ENCODE measurements at regions not wholly inside any gene's neighbourhood (a gene's known extent, or its start where the extent isn't known, plus 50 kb on each side); places are given as distances from the start of the nearest gene placed in this dataset.

- TF ChIP-seq YY1 (IDR thresholded peaks at IDR 0.05; ENCODE audit: low read depth) (no peak), EP300 (IDR thresholded peaks at IDR 0.05; ENCODE audit: borderline replicate concordance) (no peak), CREB1 (IDR thresholded peaks at IDR 0.05; ENCODE audit: low read depth) (no peak), USF1 (IDR thresholded peaks at IDR 0.05) (no peak), TEAD4 (IDR thresholded peaks at IDR 0.05) (no peak), TCF12 (IDR thresholded peaks at IDR 0.05; ENCODE audit: low read depth) (no peak), RAD21 (IDR thresholded peaks at IDR 0.05; ENCODE audit: low read depth) (no peak), REST (IDR thresholded peaks at IDR 0.05; ENCODE audit: low read depth) (no peak), CEBPB (IDR thresholded peaks at IDR 0.05) (no peak), ZBTB7A (IDR thresholded peaks at IDR 0.05; ENCODE audit: low read depth) (no peak), TAF1 (IDR thresholded peaks at IDR 0.05; ENCODE audit: low read depth) (no peak), EGR1 (IDR thresholded peaks at IDR 0.05) (no peak), NFIC (IDR thresholded peaks at IDR 0.05) (no peak), FOXM1 (IDR thresholded peaks at IDR 0.05; ENCODE audit: borderline replicate concordance, low read depth) (no peak), MAX (IDR thresholded peaks at IDR 0.05) (no peak)
Measured at GRCh38 chr7:156002362-156003066, 190.3 kb upstream of the SHH start.

GRCh38 chr7:156001496-156002260 lies 189.4 kb upstream of the SHH start:
- TF ChIP-seq NFIC (IDR thresholded peaks at IDR 0.05): no peak

GRCh38 chr7:156000601-156001396 lies 188.5 kb upstream of the SHH start:
- TF ChIP-seq ZBTB7A (IDR thresholded peaks at IDR 0.05; ENCODE audit: low read depth): no peak
- TF ChIP-seq TAF1 (IDR thresholded peaks at IDR 0.05; ENCODE audit: low read depth): no peak
- TF ChIP-seq MAX (IDR thresholded peaks at IDR 0.05): no peak
- no peak for TF ChIP-seq RAD21 (IDR thresholded peaks at IDR 0.05; ENCODE audit: low read depth)
- TF ChIP-seq FOXM1 (IDR thresholded peaks at IDR 0.05; ENCODE audit: borderline replicate concordance, low read depth): no peak
- no peak for TF ChIP-seq REST (IDR thresholded peaks at IDR 0.05; ENCODE audit: low read depth)
- TF ChIP-seq USF1 (IDR thresholded peaks at IDR 0.05): no peak
- TF ChIP-seq TEAD4 (IDR thresholded peaks at IDR 0.05): no peak
- no peak for TF ChIP-seq TCF12 (IDR thresholded peaks at IDR 0.05; ENCODE audit: low read depth)
- no peak for TF ChIP-seq NFIC (IDR thresholded peaks at IDR 0.05)
- no peak for TF ChIP-seq EP300 (IDR thresholded peaks at IDR 0.05; ENCODE audit: borderline replicate concordance)
- TF ChIP-seq CREB1 (IDR thresholded peaks at IDR 0.05; ENCODE audit: low read depth): no peak
- no peak for TF ChIP-seq EGR1 (IDR thresholded peaks at IDR 0.05)
- TF ChIP-seq CEBPB (IDR thresholded peaks at IDR 0.05): no peak
- no peak for TF ChIP-seq YY1 (IDR thresholded peaks at IDR 0.05; ENCODE audit: low read depth)

- no peak for TF ChIP-seq TCF12 (IDR thresholded peaks at IDR 0.05; ENCODE audit: low read depth)
- no peak for TF ChIP-seq NFIC (IDR thresholded peaks at IDR 0.05)
- TF ChIP-seq YY1 (IDR thresholded peaks at IDR 0.05; ENCODE audit: low read depth): no peak
- TF ChIP-seq TEAD4 (IDR thresholded peaks at IDR 0.05): no peak
- no peak for TF ChIP-seq CREB1 (IDR thresholded peaks at IDR 0.05; ENCODE audit: low read depth)
- TF ChIP-seq ZBTB7A (IDR thresholded peaks at IDR 0.05; ENCODE audit: low read depth): no peak
- no peak for TF ChIP-seq TAF1 (IDR thresholded peaks at IDR 0.05; ENCODE audit: low read depth)
- TF ChIP-seq RAD21 (IDR thresholded peaks at IDR 0.05; ENCODE audit: low read depth): no peak
- TF ChIP-seq REST (IDR thresholded peaks at IDR 0.05; ENCODE audit: low read depth): no peak
- TF ChIP-seq MAX (IDR thresholded peaks at IDR 0.05): no peak
- no peak for TF ChIP-seq EP300 (IDR thresholded peaks at IDR 0.05; ENCODE audit: borderline replicate concordance)
- TF ChIP-seq FOXM1 (IDR thresholded peaks at IDR 0.05; ENCODE audit: borderline replicate concordance, low read depth): no peak
Measured at GRCh38 chr7:155999631-156000489, 187.6 kb upstream of the SHH start.

Measured in Ishikawa (cell line).